ENCODE measurements at regions not wholly inside any gene's neighbourhood (a gene's known extent, or its start where the extent isn't known, plus 50 kb on each side); places are given as distances from the start of the nearest gene placed in this dataset.

DNA sequence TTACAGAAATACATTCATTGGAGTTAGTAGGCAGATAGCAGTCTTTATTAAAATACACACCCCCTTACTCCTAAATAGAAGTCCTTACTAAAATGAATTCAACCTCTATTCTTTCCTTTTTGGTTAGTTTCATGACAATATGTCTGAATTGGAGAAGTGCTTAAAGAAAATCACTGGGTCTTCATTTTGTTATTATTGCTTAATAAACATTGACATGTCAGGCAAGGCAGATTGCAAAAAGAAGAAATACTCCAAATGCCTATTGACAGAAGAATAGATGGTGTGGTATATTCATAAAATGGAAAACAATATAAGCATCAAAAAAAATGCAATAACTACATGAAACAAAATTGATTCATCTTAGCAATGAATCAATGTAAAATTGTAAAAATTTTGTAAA, 135.5 kb downstream of the TMEM26 start:
- no peak for DNase-seq

DNA sequence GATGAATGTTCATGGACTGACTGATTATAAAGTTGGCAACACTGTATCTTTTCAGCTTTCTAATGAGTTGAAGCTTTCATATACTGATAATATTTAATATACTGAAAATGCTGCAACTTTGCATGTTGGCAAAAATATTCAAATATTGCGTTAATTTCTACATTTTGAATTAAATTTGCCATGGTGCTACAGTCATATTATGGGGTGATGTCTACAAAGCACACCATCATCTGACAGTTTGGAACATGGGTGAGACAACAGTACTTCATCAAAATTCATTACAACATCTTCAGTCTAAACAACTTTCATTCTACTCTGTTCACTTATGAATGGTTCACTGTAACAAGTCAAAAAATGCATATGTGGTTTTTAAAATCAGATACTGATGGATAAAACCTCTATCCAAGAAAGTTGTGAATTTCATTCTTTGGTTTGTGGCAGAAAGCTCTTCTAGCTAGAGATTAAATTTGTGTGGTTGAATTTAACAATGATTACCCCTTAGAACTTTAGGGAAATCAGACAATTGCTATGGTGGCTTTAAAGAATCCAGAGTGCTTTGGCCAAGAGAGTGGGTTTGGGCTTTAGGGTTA, 136.4 kb downstream of the TMEM26 start:
- no peak for DNase-seq

DNA sequence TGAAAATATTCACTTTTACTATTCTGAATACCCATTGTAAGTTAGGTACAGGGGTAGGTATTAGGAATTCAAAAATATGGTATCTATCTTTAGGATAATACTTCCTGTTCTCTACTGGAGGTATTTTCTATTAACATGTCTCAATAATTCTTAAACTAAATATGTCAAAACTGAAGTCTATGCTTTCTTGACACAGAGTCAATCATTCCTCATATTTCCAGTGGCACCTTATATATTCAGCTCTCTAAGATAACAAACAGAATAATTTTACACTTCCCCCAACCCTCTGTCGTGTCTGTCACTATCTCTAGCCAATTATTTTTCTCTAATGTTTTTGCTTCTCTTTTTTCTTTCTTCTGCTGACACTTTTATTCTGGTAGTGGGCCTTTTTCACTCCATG, 138.9 kb downstream of the TMEM26 start:
- no peak for DNase-seq

DNA sequence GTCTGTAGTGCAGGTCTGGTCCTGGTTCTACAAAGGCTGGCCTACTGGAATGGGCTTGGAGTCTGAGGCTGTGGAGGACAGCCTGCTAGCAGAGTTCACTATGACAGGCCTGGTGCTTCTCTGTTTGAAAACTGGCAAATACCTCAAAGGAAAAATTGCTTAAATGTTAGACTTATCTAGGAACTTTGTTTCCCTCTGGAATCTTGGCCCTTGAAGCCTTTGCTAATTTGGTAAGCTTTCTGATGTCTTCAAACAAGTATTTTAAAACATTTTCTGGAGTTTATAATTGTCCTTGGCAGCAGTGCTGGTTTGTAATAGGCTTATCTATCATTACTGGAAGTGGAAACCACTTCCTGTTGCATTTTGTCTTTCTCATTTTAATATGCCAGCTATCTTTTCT, 139.7 kb downstream of the TMEM26 start:
- no peak for DNase-seq

DNA sequence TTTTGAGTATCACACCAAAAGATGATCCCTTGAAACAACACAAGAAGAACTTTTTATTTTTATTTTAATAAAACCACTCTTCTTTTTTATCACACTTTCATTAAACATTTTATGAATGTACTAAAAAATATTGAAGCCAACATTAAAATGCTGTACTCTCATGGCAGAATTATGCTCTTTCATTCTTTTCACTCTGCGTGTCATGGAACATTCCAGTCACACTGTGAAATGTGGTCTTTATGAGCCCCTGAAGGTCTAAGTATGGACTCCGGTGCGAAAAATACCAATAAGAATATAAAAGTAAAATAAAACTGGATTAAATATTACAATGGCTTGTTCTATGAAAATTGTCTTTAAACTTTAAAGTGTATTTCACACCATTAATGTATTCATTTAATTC, 148.4 kb downstream of the TMEM26 start:
- no peak for DNase-seq

DNA sequence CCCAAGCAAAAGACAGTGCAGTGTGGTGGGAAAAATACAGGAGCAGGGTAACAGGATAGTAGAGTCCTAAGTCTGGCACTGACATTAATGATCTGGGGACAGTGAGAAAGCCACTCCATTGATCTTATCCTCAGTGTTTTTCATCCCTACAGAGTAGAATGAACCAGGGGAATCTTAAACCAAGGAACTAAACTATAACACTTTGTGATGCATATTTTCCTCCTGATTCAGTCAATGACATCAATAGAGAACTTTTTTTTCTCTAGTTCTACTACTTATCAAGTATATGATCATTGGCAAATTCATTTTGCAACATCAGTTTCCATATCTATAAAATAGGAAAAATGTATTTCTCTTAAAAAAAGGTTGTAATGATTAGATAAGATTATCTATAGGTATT, 151.1 kb downstream of the TMEM26 start:
- DNase-seq = no peak

DNA sequence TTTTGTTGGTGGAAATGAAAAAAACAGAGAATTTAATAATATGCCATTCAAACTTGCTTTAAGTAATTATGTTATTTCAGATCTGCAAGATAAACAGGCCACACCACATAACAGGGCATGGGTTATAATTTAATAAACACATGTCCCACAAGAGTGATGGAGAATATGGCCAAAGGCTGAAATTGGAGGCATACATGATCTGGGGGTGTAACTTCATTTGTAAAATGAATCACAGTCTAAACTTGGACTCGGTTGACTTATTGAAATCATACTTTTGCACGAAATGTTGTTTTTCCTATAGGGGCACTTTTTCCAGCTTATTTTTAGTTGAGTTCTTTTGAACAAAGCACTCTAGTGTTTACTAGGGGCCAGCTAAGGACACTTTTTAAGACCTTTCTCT, 151.6 kb downstream of the TMEM26 start:
- DNase-seq = no peak

DNA sequence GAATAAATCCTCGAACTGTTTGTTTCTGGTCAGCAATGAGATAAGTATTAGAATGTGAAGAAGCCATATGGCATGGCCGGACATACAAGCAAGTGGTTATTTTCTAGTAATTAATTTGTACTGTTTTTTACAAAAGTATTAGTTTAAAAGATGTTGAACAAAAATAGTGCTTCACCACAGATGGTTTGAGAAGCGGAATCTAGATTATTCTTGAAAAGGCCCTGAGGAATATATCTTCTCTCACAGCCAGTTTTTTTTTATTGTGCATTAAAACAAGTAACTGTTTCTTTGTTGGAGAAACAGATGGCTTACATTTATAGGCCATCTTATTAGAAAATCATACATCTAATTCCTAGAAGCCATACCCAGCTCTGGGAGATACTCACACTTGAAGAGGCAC, 153.3 kb downstream of the TMEM26 start:
- DNase-seq = no peak

DNA sequence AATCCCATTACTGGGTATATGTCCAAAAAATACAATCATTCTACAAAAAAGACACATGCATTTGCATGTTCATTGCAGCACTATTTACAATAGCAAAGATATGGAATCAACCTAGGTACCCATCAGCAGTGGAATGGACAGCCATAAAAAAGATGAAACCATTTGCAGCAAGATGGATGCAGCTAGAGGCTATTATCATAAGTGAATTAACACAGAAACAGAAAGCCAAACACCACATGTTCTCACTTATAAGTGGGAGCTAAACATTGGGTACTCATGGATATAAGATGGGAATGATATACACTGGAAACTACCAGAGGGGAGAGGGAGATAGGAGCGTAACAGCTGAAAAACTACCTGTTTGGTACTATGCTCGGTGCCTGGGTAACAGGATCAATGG, 154.0 kb downstream of the TMEM26 start:
- DNase-seq = no peak

DNA sequence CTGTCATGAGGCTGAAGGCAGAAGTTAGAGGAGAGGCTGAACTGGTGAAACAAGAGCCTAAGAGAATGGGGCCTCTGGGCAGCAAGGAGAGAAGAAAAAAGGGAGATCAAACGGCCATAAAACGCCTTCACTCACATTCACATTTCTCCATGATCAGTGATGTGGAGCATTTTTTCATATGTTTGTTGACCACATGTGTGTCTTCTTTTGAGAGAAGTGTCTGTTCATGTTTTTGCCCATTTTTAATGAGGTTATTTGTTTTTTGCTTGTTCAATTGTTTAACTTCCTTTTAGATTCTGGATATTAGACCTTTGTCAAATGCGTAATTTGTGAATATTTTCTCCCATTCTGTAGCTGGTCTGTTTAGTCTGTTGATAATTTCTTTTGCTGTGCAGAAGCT, 155.0 kb downstream of the TMEM26 start:
- no peak for DNase-seq

DNA sequence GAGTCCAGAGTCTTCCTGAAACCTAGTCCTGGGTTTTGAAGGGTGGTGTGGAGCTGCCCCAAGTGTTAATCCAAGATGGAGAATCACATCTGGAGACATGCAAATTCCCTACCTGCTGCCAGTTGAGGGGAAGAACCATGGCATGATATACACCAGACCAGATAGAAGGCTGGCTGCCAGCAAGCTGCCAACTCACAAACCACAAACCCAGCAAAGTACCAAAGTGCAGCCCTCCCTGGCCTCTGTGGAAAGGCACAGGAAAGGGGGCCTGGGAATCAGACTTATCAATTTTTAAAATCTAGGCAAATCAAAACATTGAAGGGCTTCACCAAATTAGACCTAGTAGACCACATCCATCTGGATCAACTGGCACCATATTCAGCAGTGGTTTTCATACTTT, 157.0 kb downstream of the TMEM26 start:
- no peak for DNase-seq

DNA sequence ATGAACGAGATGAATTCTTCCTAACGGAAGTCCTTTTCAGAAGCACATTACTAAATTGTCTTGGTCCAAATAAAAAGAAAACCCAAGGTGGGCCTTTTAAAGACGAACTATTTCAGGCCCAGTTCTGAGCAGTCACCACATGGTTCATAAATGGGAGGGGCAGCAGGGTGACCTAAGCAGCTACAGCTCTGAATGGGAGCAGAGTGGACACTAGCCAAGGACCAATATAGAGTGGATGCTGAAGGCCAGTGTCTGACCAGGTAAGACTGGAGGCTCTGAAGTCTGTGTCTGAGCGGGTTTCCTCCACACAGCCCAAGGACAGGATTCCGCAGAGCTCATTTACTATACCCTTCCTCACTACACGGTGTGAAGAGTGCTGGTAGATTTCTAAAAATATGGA, 159.1 kb downstream of the TMEM26 start:
- DNase-seq = no peak

DNA sequence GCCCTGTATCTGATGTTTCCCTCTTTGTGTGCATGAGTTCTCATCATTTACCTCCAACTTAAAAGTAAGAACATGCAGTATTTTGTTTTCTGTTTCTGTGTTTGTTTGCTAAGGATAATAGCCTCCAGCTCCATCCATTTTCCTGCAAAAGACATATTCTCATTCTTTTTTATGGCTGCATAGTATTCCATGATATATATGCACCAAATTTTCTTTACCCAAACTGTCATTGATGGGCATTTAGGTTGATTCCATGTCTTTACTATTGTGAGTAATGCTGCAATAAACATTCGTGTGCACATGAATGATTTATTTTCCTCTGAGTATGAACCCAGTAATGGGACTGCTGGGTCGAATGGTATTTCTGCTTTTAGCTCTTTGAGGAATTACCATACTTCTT, 163.4 kb downstream of the TMEM26 start:
- DNase-seq = no peak

DNA sequence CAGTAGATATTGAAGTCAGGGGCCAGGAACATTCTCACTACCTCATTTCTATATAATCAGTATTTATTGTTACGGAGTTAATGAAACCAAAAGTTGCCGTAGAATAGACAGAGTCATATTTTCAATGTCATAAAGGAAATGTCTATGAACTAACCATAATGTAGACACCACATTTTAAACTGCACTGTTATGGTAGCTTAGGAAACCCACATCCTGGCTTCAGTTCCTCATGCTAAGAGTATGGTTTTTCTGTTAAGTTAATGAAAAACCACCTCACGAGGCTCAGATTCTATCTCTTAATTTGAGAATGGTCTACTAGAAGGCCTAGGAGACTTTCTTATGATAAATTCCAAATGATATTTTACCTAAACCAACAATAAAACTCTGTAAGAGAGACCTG, 166.5 kb downstream of the TMEM26 start:
- no peak for DNase-seq

DNA sequence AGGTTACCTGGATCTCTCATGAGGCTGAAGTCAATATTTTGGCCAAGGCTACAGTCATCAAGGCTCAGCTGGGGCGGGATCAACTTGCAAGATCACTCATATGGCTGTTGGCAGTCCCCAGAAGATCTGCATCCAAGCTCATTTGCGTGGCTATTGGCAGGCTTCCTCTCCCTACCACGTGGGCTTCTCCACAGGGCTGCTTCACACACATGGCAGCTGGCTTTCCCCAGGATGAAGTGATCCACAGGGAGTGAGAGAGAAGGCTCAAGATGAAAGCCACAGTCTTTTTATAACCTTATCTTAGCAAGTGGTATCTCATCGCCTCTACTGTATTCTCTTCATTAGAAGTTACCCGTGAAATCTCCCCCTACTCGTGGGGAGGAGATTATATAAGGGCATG, 167.4 kb downstream of the TMEM26 start:
- DNase-seq = no peak

DNA sequence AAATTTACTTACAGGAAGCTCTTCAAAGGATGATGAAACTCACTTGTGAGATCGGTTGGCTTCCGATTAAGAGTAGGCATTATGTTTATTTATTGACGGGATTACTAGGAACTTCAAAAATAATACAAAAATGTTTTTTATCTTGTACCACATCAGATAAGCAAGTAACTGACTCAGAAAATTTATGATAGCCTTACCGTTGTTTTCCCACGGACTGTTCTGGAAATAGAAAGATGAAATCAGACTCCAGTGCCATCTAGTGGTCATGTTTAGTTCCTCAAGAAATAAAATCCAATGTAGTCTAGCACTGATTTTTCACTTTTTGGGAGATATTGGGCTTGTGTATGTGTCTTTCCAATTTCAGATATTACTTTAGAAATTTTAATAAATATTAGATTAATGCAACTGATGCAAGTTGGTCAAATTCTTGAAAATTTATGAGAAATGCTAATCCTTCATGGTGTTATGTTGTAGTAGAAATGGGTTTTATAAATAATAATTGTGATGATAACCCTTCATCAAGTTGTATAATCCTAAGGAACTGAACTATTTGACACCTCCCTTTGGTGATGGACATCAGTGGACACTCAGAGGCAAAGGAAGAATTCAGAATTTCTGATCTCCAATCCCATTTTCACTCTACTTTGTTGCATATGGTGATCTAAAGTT, 168.8 kb downstream of the TMEM26 start:
- DNase-seq = no peak

DNA sequence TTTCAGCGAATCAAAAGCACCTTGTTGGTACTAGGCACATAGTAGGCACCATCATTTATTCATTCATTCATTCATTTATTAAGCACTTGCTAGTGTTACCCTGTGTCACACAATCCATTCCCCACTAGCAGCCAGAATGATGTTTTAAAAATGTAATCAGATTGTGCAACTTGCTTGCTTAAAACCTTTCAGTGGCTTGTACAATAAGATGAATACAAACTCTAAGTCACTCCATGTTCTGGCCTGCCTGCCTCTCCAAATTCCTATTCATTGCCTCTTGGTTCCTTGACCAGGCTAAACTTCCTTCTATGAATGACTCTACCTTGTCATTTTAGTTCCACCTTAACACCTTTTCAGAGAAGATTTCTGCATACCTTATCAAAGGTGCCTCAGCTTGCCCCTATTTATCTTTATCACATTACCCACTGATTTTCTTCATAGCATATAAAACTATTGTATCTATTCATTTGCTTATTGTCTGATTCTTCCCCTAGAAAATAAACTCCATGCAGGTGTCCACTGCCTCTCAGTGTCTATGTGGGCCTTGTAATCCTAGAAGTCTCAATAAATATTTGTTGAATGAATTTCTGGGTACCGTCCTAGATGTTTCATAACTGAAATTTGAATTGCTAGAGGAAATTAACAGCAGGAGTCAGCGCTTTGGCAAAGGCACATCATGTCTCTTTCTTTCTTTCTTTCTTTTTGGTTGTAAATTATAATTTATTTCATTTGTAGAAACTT, 169.5 kb downstream of the TMEM26 start:
- no peak for DNase-seq

DNA sequence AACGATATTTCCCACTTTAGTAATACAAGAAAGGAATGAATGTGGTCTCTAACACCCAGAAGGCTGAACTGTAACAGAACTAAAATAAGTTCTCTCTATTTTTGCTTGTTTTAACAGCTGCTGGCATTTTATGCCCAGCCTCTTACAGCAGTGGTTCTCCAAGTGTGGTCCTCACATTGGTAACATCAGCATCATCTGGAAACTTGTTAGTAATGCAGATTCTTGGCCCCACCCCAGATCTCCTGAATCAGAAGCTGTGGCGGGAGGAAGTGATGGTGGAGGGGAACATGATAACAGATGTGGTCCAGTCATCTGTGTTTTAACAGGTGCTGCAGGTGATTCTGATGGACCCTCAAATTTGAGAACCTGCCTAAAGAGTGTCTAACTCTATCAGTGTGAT, 170.1 kb downstream of the TMEM26 start:
- DNase-seq = no peak

DNA sequence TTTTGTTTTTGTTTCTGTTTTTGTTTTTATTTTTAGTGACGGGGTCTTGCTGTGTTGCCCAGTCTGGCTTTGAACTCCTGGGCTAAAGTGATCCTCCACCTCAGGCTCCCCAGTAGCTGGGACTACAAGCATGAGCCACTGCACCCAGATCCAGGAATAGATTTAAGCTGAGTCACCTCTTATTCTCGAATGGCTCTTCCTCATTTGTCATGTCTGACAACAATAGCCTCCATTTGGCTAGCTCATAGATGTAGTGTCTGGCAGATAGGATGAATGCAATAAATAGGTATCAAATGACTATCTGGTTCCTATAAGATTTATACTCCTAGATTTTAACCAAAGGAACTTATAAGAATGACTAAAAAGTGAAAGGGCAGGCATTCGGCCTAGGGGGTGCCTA, 172.9 kb downstream of the TMEM26 start:
- no peak for DNase-seq

DNA sequence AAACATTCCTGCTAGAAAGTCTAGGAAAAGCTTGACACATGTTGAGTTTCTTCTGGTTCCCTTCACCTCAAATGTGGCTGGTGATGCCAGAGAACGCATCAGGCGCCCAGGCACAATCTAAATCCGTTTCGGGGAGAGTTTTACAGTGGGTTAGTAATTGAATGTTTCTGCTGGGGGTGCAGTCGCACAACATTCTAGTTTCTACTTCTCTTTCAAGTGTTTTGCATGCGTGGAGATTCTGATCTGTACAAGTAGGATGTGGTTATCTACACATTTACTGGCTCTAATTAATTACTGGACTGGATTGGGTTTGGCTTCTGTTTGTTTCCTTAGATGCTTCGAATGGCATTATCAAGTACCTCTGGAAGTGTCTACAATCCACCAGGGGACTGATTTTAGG, 173.8 kb downstream of the TMEM26 start:
- DNase-seq = no peak

DNA sequence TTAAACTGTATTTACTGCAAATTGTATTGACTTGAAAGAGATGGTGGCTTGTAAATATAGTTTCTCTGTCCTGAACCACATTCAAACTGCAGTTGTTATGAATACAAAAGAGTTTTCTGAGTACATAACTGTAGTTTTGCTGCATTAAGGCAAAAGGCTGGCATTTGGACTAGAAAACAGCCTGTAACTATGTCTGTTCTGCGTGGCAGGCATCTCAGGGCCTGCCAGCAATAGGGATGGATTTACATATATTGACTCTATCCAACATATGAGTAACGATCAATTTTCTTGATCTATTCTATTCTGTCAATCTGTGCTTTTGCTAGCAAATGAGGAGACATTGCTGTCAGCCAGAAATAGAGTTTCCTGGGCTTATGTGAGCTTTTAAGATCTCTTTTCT, 174.6 kb downstream of the TMEM26 start:
- DNase-seq = no peak

DNA sequence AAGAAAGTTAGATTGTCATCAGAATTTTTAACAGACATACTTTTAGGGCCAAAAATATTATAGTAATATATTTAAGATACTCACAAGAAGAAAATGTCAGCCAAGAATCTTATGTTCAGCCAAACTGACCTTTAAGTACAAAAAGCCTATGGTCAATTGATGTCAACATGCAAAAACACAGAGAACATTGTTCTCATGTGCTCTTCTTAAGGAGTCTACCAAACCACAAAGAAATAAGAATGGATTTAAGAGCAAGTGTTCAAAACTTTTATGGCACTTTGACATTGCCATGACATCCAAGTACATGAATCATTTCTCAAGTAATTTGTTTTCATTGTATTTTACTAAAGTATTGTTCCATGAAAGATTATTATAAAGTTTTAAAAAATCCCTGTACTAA, 180.4 kb downstream of the TMEM26 start:
- no peak for DNase-seq

DNA sequence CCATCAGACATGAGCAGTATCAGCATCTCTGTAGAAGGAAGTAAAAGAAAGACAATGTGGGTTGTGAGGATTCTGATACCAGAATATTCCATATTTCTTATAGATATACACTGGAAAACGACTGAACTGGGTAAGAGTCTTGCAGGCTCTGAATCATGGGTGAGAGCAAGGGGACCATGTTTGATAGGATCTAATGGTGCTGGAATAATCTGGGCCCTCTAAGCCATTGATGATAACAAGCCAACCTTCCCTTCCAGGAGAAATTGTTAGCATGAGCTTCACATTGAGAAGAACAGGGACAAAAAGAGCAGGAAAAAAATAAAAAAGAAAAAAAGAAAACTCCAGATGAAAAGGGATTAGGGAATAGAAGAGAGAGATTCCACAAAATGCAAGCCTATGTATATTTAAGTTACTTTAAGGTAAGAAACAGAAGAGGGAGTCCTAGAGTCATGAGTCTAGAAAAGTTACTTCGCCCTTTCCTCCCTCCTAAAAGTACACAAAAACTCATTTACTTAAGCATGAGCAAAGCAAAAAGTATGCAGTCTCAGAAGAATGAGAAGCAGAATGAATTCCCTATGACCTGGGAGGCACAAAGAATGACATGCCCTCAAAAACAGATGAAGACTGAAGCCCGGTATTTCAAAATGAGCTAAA, 181.9 kb downstream of the TMEM26 start:
- DNase-seq = no peak

DNA sequence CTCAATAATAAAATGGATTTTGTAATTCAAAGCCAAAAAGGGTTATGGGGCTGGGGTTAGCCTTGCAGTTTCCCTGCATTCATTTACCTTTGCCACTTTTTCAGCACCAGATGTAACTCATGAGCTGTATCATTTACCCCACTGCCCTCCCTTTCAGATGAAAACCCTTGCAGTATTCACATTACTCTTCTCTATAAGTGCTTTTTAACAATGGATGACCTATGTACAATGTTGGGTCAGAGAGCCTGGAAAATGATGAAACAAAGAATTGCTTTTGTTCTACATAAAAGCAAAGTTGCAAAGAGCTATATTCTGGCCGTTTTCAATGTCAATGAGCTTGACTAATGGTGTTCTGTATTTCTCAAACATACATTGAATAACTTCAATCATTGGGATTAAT, 189.7 kb downstream of the TMEM26 start:
- DNase-seq = no peak
